ENCODE measurements at regions not wholly inside any gene's neighbourhood (a gene's known extent, or its start where the extent isn't known, plus 50 kb on each side); places are given as distances from the start of the nearest gene placed in this dataset.

DNA sequence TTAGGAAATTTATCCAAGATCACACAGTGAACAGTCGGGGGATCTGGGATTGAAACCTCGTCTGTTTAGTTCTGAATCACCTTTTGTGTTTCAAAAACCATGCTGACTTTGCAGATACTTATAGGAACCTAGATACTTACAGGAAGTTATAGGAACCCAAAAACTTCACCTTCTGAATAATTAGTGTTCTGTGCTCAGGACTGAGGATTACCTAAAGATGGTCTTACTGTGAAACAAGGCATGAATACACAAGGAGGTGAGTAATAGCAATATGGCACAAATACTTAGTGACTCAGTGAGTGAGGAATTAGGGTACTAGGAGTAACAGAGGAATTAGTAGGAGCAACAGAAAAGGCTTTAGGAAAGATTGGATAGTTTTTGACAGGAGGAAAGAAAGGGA lies 145.5 kb downstream of the LRATD1 start (continued):
- TF ChIP-seq, protein P1, sequence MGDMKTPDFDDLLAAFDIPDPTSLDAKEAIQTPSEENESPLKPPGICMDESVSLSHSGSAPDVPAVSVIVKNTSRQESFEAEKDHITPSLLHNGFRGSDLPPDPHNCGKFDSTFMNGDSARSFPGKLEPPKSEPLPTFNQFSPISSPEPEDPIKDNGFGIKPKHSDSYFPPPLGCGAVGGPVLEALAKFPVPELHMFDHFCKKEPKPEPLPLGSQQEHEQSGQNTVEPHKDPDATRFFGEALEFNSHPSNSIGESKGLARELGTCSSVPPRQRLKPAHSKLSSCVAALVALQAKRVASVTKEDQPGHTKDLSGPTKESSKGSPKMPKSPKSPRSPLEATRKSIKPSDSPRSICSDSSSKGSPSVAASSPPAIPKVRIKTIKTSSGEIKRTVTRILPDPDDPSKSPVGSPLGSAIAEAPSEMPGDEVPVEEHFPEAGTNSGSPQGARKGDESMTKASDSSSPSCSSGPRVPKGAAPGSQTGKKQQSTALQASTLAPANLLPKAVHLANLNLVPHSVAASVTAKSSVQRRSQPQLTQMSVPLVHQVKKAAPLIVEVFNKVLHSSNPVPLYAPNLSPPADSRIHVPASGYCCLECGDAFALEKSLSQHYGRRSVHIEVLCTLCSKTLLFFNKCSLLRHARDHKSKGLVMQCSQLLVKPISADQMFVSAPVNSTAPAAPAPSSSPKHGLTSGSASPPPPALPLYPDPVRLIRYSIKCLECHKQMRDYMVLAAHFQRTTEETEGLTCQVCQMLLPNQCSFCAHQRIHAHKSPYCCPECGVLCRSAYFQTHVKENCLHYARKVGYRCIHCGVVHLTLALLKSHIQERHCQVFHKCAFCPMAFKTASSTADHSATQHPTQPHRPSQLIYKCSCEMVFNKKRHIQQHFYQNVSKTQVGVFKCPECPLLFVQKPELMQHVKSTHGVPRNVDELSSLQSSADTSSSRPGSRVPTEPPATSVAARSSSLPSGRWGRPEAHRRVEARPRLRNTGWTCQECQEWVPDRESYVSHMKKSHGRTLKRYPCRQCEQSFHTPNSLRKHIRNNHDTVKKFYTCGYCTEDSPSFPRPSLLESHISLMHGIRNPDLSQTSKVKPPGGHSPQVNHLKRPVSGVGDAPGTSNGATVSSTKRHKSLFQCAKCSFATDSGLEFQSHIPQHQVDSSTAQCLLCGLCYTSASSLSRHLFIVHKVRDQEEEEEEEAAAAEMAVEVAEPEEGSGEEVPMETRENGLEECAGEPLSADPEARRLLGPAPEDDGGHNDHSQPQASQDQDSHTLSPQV (IDR thresholded peaks at IDR 0.05) = no peak
- TF ChIP-seq SMC3 (IDR thresholded peaks at IDR 0.05; ENCODE audit: borderline replicate concordance, low read length) (no peak), DPF2 (IDR thresholded peaks at IDR 0.05) (no peak), TCF3 (IDR thresholded peaks at IDR 0.05; ENCODE audit: borderline replicate concordance, insufficient read depth, low read depth, low read length) (no peak)

GRCh38 chr2:14779252-14779651 lies 146.7 kb downstream of the LRATD1 start:
- no TSS peak for BruUV-seq (replicated peaks)
- ChIA-PET CTCF (no interaction called here), RAD21 (ENCODE audit: unreplicated experiment) (no interaction called here), SMC1A (ENCODE audit: uncharacterized antibody, unreplicated experiment) (no interaction called here), POLR2A (no interaction called here)
- Histone ChIP-seq H3K9me3 (replicated peaks; ENCODE audit: control insufficient read depth, insufficient read depth, low read length) (no peaks in the 10 kb centered on the region), H3K9ac (ENCODE audit: control insufficient read depth, insufficient read depth, low read length) (no peak overlapping the region), H3K4me1 (ENCODE audit: control insufficient read depth, insufficient read depth, low read length) (no peaks in the 10 kb centered on the region), H4K20me1 (ENCODE audit: control insufficient read depth, insufficient read depth) (no peaks in the 10 kb centered on the region), H3K79me2 (ENCODE audit: control insufficient read depth, insufficient read depth, low read length) (no peaks in the 10 kb centered on the region), H2AFZ (ENCODE audit: control insufficient read depth, low read depth, low read length) (no peak overlapping the region), H3K36me3 (ENCODE audit: control insufficient read depth in 2 of 2, insufficient read depth in 2 of 2, low read length in 1 of 2) (no peaks in the 10 kb centered on the region), H3K27me3 (replicated peaks in 1 of 2; ENCODE audit: control insufficient read depth in 2 of 2, insufficient read depth in 2 of 2, low read length in 1 of 2) (no peaks in the 10 kb centered on the region), H3K4me3 (no peak overlapping the region), H3K4me2 (ENCODE audit: control insufficient read depth, insufficient read depth) (no peak overlapping the region), H3K27ac (ENCODE audit: control insufficient read depth, insufficient read depth) (no peak overlapping the region)
- FAIRE-seq (no peak), ATAC-seq (no peak; the same call in 2 of the 3 replicates), DNase-seq (ENCODE audit: low read depth, low spot score) (no peak)
- in situ Hi-C loops (cut with MboI) (no loop called here), intact Hi-C loops (cut with micrococcal nuclease; ENCODE audit: unreplicated experiment) (no loop called here)
- WGBS (ENCODE audit: insufficient coverage, insufficient replicate concordance, low lambda C conversion rate, missing lambda C conversion rate) = 11% methylated on average over 4 of the region's 4 CpGs
- TF ChIP-seq, protein P2, sequence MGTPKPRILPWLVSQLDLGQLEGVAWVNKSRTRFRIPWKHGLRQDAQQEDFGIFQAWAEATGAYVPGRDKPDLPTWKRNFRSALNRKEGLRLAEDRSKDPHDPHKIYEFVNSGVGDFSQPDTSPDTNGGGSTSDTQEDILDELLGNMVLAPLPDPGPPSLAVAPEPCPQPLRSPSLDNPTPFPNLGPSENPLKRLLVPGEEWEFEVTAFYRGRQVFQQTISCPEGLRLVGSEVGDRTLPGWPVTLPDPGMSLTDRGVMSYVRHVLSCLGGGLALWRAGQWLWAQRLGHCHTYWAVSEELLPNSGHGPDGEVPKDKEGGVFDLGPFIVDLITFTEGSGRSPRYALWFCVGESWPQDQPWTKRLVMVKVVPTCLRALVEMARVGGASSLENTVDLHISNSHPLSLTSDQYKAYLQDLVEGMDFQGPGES (IDR thresholded peaks at IDR 0.05) = no peak
- TF ChIP-seq CEBPZ (IDR thresholded peaks at IDR 0.05; ENCODE audit: low read depth, low read length) = no peak
- no peak for TF ChIP-seq BMI1 (IDR thresholded peaks at IDR 0.05; ENCODE audit: borderline replicate concordance)
- TF ChIP-seq, protein P3, sequence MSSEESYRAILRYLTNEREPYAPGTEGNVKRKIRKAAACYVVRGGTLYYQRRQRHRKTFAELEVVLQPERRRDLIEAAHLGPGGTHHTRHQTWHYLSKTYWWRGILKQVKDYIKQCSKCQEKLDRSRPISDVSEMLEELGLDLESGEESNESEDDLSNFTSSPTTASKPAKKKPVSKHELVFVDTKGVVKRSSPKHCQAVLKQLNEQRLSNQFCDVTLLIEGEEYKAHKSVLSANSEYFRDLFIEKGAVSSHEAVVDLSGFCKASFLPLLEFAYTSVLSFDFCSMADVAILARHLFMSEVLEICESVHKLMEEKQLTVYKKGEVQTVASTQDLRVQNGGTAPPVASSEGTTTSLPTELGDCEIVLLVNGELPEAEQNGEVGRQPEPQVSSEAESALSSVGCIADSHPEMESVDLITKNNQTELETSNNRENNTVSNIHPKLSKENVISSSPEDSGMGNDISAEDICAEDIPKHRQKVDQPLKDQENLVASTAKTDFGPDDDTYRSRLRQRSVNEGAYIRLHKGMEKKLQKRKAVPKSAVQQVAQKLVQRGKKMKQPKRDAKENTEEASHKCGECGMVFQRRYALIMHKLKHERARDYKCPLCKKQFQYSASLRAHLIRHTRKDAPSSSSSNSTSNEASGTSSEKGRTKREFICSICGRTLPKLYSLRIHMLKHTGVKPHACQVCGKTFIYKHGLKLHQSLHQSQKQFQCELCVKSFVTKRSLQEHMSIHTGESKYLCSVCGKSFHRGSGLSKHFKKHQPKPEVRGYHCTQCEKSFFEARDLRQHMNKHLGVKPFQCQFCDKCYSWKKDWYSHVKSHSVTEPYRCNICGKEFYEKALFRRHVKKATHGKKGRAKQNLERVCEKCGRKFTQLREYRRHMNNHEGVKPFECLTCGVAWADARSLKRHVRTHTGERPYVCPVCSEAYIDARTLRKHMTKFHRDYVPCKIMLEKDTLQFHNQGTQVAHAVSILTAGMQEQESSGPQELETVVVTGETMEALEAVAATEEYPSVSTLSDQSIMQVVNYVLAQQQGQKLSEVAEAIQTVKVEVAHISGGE (CRISPR knock-in tag; IDR thresholded peaks at IDR 0.05) = no peak
- TF ChIP-seq EP300 (IDR thresholded peaks at IDR 0.05; ENCODE audit: borderline replicate concordance in 1 of 2, control insufficient read depth in 1 of 2, low read depth in 2 of 2, low read length in 2 of 2) = no peak
- no peak for TF ChIP-seq DPF2 (IDR thresholded peaks at IDR 0.05)
- TF ChIP-seq CBX5 (IDR thresholded peaks at IDR 0.05; ENCODE audit: low read depth) = no peak

Measured in GM12878 (cell line).